ENCODE measurements at regions not wholly inside any gene's neighbourhood (a gene's known extent, or its start where the extent isn't known, plus 50 kb on each side); places are given as distances from the start of the nearest gene placed in this dataset.

- no peaks in the 10 kb centered on the region for H3K27me3 Mint-ChIP-seq (ENCODE audit: low read depth in 2 of 2)
- WGBS (ENCODE audit: insufficient coverage) = 29% methylated on average over 2 of the region's 3 CpGs
- H3K27ac Mint-ChIP-seq = no peak overlapping the region
- no peak for TF ChIP-seq CTCF (IDR thresholded peaks at IDR 0.05)
- Histone ChIP-seq H3K4me3 (ENCODE audit: low read length) (no peak overlapping the region), H3K27me3 (ENCODE audit: control insufficient read depth, insufficient read depth, low read length) (no peaks in the 10 kb centered on the region), H3K4me1 (ENCODE audit: control insufficient read depth, insufficient read depth, low read length) (no peaks in the 10 kb centered on the region), H3K9me3 (ENCODE audit: control insufficient read depth, insufficient read depth, low read length) (peaks cover 5% of the 10 kb centered on the region), H3K27ac (ENCODE audit: low read length) (no peak overlapping the region), H3K36me3 (ENCODE audit: control insufficient read depth, insufficient read depth, low read length) (no peaks in the 10 kb centered on the region)
- peaks cover 0 to 5% of the 10 kb centered on the region in 2 donors for H3K9me3 Mint-ChIP-seq
- no peaks in the 10 kb centered on the region for H3K4me1 Mint-ChIP-seq
- no peak for ATAC-seq
- H3K4me3 Mint-ChIP-seq = no peak overlapping the region
- intact Hi-C loops (cut with micrococcal nuclease) = no loop called here
- no peak for DNase-seq
- peaks cover 10% of the 10 kb centered on the region for H3K36me3 Mint-ChIP-seq
These were observed 73.9 kb downstream of the HLX start for GRCh38 chr1:220952961-220953643.

GRCh38 chr1:220954321-220955075, 75.3 kb downstream of the HLX start:
- H3K27me3 Mint-ChIP-seq (ENCODE audit: low read depth in 2 of 2) = no peaks in the 10 kb centered on the region
- no peaks in the 10 kb centered on the region for H3K4me1 ChIP-seq (ENCODE audit: control insufficient read depth, insufficient read depth, low read length)
- peaks cover 3% of the 10 kb centered on the region for H3K36me3 Mint-ChIP-seq
- intact Hi-C loops (cut with micrococcal nuclease) = no loop called here
- no peak for DNase-seq
- H3K27ac ChIP-seq (ENCODE audit: low read length) = no peak overlapping the region
- 75% methylated on average over 4 of the region's 5 CpGs for WGBS (ENCODE audit: insufficient coverage)
- H3K4me3 Mint-ChIP-seq = no peak overlapping the region
- no peak for ATAC-seq
- no peak overlapping the region for H3K4me3 ChIP-seq (ENCODE audit: low read length)
- no peaks in the 10 kb centered on the region for H3K36me3 ChIP-seq (ENCODE audit: control insufficient read depth, insufficient read depth, low read length)
- H3K9me3 ChIP-seq (ENCODE audit: control insufficient read depth, insufficient read depth, low read length) = peaks cover 5% of the 10 kb centered on the region
- TF ChIP-seq CTCF (IDR thresholded peaks at IDR 0.05) = no peak
- H3K27me3 ChIP-seq (ENCODE audit: control insufficient read depth, insufficient read depth, low read length) = no peaks in the 10 kb centered on the region
- H3K27ac Mint-ChIP-seq = no peak overlapping the region
- H3K4me1 Mint-ChIP-seq = no peaks in the 10 kb centered on the region
- peaks cover 0 to 7% of the 10 kb centered on the region in 2 donors for H3K9me3 Mint-ChIP-seq

- Mint-ChIP-seq H3K9me3 (peaks cover 0 to 3% of the 10 kb centered on the region in 2 donors), H3K27me3 (ENCODE audit: low read depth in 2 of 2) (no peaks in the 10 kb centered on the region), H3K4me3 (no peak overlapping the region), H3K4me1 (no peaks in the 10 kb centered on the region), H3K27ac (no peak overlapping the region), H3K36me3 (no peaks in the 10 kb centered on the region)
- no peak for ATAC-seq
- H3K36me3 ChIP-seq (ENCODE audit: control insufficient read depth, insufficient read depth, low read length) = no peaks in the 10 kb centered on the region
- TF ChIP-seq CTCF (IDR thresholded peaks at IDR 0.05) = no peak
- intact Hi-C loops (cut with micrococcal nuclease) = no loop called here
- H3K4me1 ChIP-seq (ENCODE audit: control insufficient read depth, insufficient read depth, low read length) = no peaks in the 10 kb centered on the region
- WGBS (ENCODE audit: insufficient coverage) = 90% methylated on average over 3 of the region's 4 CpGs
- no peak for DNase-seq
- no peaks in the 10 kb centered on the region for H3K27me3 ChIP-seq (ENCODE audit: control insufficient read depth, insufficient read depth, low read length)
- H3K9me3 ChIP-seq (ENCODE audit: control insufficient read depth, insufficient read depth, low read length) = peaks cover 4% of the 10 kb centered on the region
- H3K27ac ChIP-seq (ENCODE audit: low read length) = no peak overlapping the region
- H3K4me3 ChIP-seq (ENCODE audit: low read length) = no peak overlapping the region
These were observed 75.9 kb downstream of the HLX start for GRCh38 chr1:220955116-220955515.

Measured in natural killer cell (primary cell).